Ovary (tissue), 3 donors: ENCODE measurements at regions not wholly inside any gene's neighbourhood (a gene's known extent, or its start where the extent isn't known, plus 50 kb on each side); places are given as distances from the start of the nearest gene placed in this dataset.
"Not testable (repeated sequence)": the region's sequence is repeated elsewhere in the genome, so short reads cannot be mapped to it uniquely, and the experiment has no call there.

ENCODE experiments used
- CTCF ChIP-seq, 3 donors: fragments of 450-650 bp in 2 of 3; fragments of 200-600 bp in 1 of 3; IDR thresholded peaks; one replicate each; pipeline versions ENCODE4 v1.5.1 to v1.8.0; 2016 to 2022; ENCODE audit warnings: antibody characterized with exemption in 3 of 3, mild to moderate bottlenecking in 1 of 3
- EP300 ChIP-seq: sonication (generic); formaldehyde crosslinking; IDR thresholded peaks from one replicate; pipeline ENCODE4 v1.6.1; 2017; ENCODE audit warnings: antibody characterized with exemption
- POLR2A ChIP-seq: fragments of 450-650 bp; IDR thresholded peaks from one replicate; pipeline ENCODE4 v1.6.1; 2017; ENCODE audit warnings: antibody characterized with exemption, mild to moderate bottlenecking, moderate library complexity
- donor health status: DM: no; HTN: no; CAD: no.

GRCh38 chr17:45585037-45585733 lies 94.7 kb upstream of the PLEKHM1 start:
- TF ChIP-seq CTCF (IDR thresholded peaks at IDR 0.05); POLR2A; EP300: not testable (repeated sequence)
